Ishikawa (cell line): ENCODE measurements at regions not wholly inside any gene's neighbourhood (a gene's known extent, or its start where the extent isn't known, plus 50 kb on each side); places are given as distances from the start of the nearest gene placed in this dataset.

ENCODE experiments used
- CEBPB ChIP-seq: IDR thresholded peaks from 2 replicates; pipeline ENCODE4 v1.6.1; 2012
- EP300 ChIP-seq: IDR thresholded peaks from 2 replicates; pipeline ENCODE4 v1.6.1; 2012; ENCODE audit warnings: borderline replicate concordance

DNA sequence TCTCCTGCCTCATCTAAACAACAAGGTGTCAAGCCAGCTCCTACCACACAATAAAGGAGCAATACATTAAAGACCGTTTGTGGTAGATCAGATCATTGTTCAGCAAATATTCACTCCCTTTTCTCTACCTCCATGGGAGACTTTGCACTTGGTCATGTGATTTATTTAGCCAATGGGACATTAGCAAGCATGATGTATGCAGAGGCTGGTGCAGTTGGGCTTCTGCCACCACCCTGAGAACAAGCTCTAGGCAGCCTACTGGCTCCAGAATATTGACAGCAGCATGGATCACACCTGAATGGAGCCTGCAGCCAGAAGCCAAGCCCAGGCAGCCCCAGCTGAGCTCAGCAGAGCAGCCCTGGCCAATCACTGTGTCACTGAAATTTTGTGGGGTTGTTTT lies 99.4 kb upstream of the UBE2E2 start:
- TF ChIP-seq CEBPB (no peak), EP300 (no peak)
